WTC11 (cell line): ENCODE measurements at regions not wholly inside any gene's neighbourhood (a gene's known extent, or its start where the extent isn't known, plus 50 kb on each side); places are given as distances from the start of the nearest gene placed in this dataset.

Experiments used
- ATAC-seq: fragments of 200-7000 bp; cut with Tn5 transposase; 2 replicates; pipeline ENCODE4 v1.10.0; 2021; ENCODE audit warnings: mild to moderate bottlenecking, moderate library complexity
- CTCF ChIA-PET: fragments of 300-600 bp; sonication (Branson Sonifier 250); formaldehyde crosslinking; loops from one replicate; lab custom pipeline; 2021; ENCODE audit warnings: antibody characterized with exemption; lab: Charles Lee
- POLR2A ChIA-PET: fragments of 350-600 bp; sonication (Branson Sonifier 250); formaldehyde crosslinking; loops from one replicate; lab custom pipeline; 2021; ENCODE audit warnings: antibody characterized with exemption; lab: Charles Lee
- DNase-seq: peaks from one replicate; pipeline ENCODE4 v3.0.0; 2021; ENCODE audit warnings: low spot score
- H3K27ac Mint-ChIP-seq: 2 replicates; pipeline ENCODE4 v1.8.0; 2021; ENCODE audit warnings: mixed read lengths
- H3K27me3 Mint-ChIP-seq: 2 replicates; pipeline ENCODE4 v1.8.0; 2021; ENCODE audit warnings: low read depth, mild to moderate bottlenecking, moderate library complexity, mixed read lengths
- H3K36me3 Mint-ChIP-seq: 2 replicates; pipeline ENCODE4 v1.8.0; 2021; ENCODE audit warnings: mixed read lengths
- H3K4me1 Mint-ChIP-seq: 2 replicates; pipeline ENCODE4 v1.8.0; 2022; ENCODE audit warnings: mixed read lengths
- H3K4me3 Mint-ChIP-seq: 2 replicates; pipeline ENCODE4 v1.8.0; 2021; ENCODE audit warnings: mild to moderate bottlenecking, moderate library complexity, mixed read lengths
- H3K9me3 Mint-ChIP-seq: 2 replicates; pipeline ENCODE4 v1.8.0; 2021; ENCODE audit warnings: mixed read lengths
- ATF3 ChIP-seq: sonication (generic); formaldehyde crosslinking; conservative IDR thresholded peaks from 2 replicates; pipeline ENCODE4 v1.8.1; 2022; ENCODE audit warnings: mild to moderate bottlenecking, missing genetic modification reagents
- ELF4 ChIP-seq: sonication (generic); formaldehyde crosslinking; IDR thresholded peaks from 2 replicates; pipeline ENCODE4 v1.8.1; 2022; ENCODE audit warnings: low read depth, mild to moderate bottlenecking, moderate library complexity, missing genetic modification reagents
- EMX1 ChIP-seq: fragments of 250-450 bp; sonication (Bioruptor Pico); IDR thresholded peaks from 2 replicates; pipeline ENCODE4 v1.8.0; 2021; ENCODE audit warnings: mild to moderate bottlenecking
- ETV6 ChIP-seq: sonication (generic); formaldehyde crosslinking; IDR thresholded peaks from 2 replicates; pipeline ENCODE4 v1.8.1; 2022; ENCODE audit warnings: mild to moderate bottlenecking, missing genetic modification reagents
- FOXK1 ChIP-seq: sonication (generic); formaldehyde crosslinking; IDR thresholded peaks from 2 replicates; pipeline ENCODE4 v1.8.0; 2022; ENCODE audit warnings: mild to moderate bottlenecking, moderate library complexity, missing genetic modification reagents
- IRF2 ChIP-seq: sonication (generic); formaldehyde crosslinking; IDR thresholded peaks from 2 replicates; pipeline ENCODE4 v1.8.0; 2022; ENCODE audit warnings: low read depth, missing genetic modification reagents, borderline replicate concordance
- NFATC4 ChIP-seq: fragments of 250-450 bp; sonication (Bioruptor Pico); IDR thresholded peaks from 2 replicates; pipeline ENCODE4 v1.9.0; 2021; ENCODE audit warnings: mild to moderate bottlenecking
- NFYB ChIP-seq: sonication (generic); formaldehyde crosslinking; conservative IDR thresholded peaks from 2 replicates; pipeline ENCODE4 v1.8.0; 2022; ENCODE audit warnings: low read depth, missing genetic modification reagents
- PRRX2 ChIP-seq: fragments of 250-450 bp; sonication (Bioruptor Pico); IDR thresholded peaks from 2 replicates; pipeline ENCODE4 v1.8.0; 2021; ENCODE audit warnings: mild to moderate bottlenecking
- TCF7 ChIP-seq: sonication (generic); formaldehyde crosslinking; IDR thresholded peaks from 2 replicates; pipeline ENCODE4 v1.8.0; 2022; ENCODE audit warnings: mild to moderate bottlenecking, low read depth, missing genetic modification reagents, moderate library complexity
- TEAD1 ChIP-seq: sonication (generic); formaldehyde crosslinking; IDR thresholded peaks from 2 replicates; pipeline ENCODE4 v1.8.0; 2022; ENCODE audit warnings: mild to moderate bottlenecking, missing genetic modification reagents
- USF2 ChIP-seq: sonication (generic); formaldehyde crosslinking; IDR thresholded peaks from 2 replicates; pipeline ENCODE4 v1.8.1; 2023; ENCODE audit warnings: mild to moderate bottlenecking, missing genetic modification reagents, moderate library complexity
- ZNF138 ChIP-seq: sonication (generic); formaldehyde crosslinking; conservative IDR thresholded peaks from 2 replicates; pipeline ENCODE4 v1.8.1; 2022; ENCODE audit warnings: mild to moderate bottlenecking, moderate library complexity, missing genetic modification reagents
- ZNF263 ChIP-seq: sonication (generic); formaldehyde crosslinking; IDR thresholded peaks from 2 replicates; pipeline ENCODE4 v1.8.1; 2022; ENCODE audit warnings: low read depth, mild to moderate bottlenecking, moderate library complexity, missing genetic modification reagents
- TF ChIP-seq, protein P1 (sequence below): sonication (generic); formaldehyde crosslinking; IDR thresholded peaks from 2 replicates; pipeline ENCODE4 v1.8.0; 2022; ENCODE audit warnings: mild to moderate bottlenecking, missing genetic modification reagents
- TF ChIP-seq, protein P2 (sequence below): fragments of 250-450 bp; sonication (Bioruptor Pico); IDR thresholded peaks from 2 replicates; pipeline ENCODE4 v1.9.0; 2021; ENCODE audit warnings: mild to moderate bottlenecking
- TF ChIP-seq, protein P3 (sequence below): fragments of 200-600 bp; IDR thresholded peaks from 2 replicates; pipeline ENCODE4 v1.8.0; 2022; ENCODE audit warnings: antibody characterized with exemption
- TF ChIP-seq, protein P4 (sequence below): fragments of 250-450 bp; sonication (Bioruptor Pico); IDR thresholded peaks from 2 replicates; pipeline ENCODE4 v2.1.2; 2022; ENCODE audit warnings: mild to moderate bottlenecking, moderate library complexity

GRCh38 chr12:131263626-131264025 is 309.9 kb downstream of the ADGRD1 start (continued):
- TF ChIP-seq, protein P1, sequence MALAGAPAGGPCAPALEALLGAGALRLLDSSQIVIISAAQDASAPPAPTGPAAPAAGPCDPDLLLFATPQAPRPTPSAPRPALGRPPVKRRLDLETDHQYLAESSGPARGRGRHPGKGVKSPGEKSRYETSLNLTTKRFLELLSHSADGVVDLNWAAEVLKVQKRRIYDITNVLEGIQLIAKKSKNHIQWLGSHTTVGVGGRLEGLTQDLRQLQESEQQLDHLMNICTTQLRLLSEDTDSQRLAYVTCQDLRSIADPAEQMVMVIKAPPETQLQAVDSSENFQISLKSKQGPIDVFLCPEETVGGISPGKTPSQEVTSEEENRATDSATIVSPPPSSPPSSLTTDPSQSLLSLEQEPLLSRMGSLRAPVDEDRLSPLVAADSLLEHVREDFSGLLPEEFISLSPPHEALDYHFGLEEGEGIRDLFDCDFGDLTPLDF (CRISPR knock-in tag), result no peak
- TF ChIP-seq IRF2 (CRISPR knock-in tag) (no peak), ATF3 (no peak), EMX1 (no peak), PRRX2 (CRISPR knock-in tag) (no peak), FOXK1 (no peak)
- TF ChIP-seq, protein P2, sequence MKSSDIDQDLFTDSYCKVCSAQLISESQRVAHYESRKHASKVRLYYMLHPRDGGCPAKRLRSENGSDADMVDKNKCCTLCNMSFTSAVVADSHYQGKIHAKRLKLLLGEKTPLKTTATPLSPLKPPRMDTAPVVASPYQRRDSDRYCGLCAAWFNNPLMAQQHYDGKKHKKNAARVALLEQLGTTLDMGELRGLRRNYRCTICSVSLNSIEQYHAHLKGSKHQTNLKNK, result no peak

DNA sequence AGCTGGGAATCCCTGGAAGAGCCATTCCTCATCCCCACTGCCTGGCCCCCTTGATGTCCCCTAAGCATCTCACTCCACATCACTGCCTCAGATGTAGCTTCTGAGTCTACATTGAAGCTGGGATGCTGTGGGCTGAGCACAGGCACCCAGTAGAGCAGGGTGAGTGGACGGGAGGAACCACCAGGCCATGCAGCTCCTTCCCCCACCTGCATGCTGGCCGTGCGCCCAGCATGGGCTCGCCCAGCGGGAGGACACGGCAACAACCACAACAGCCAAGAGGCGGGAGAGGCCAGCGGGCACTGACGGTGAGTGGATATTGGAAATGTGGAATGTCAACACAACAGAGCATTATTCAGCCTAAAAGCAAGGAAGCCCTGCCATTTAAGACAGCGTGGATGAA is 310.9 kb downstream of the ADGRD1 start:
- DNase-seq (no peak), ATAC-seq (no peak)
- H3K27ac Mint-ChIP-seq, result no peak overlapping the region
- no peaks in the 10 kb centered on the region for H3K4me1 Mint-ChIP-seq
- ChIA-PET CTCF (no interaction called here), POLR2A (no interaction called here)
- no peak overlapping the region for H3K4me3 Mint-ChIP-seq
- no peaks in the 10 kb centered on the region for H3K36me3 Mint-ChIP-seq
- TF ChIP-seq ELF4 (CRISPR knock-in tag), result no peak
- TF ChIP-seq, protein P1 (CRISPR knock-in tag), result no peak
- no peak for TF ChIP-seq TEAD1
- peaks cover 2% of the 10 kb centered on the region for H3K27me3 Mint-ChIP-seq
- no peaks in the 10 kb centered on the region for H3K9me3 Mint-ChIP-seq

GRCh38 chr12:131266591-131267467 is 313.1 kb downstream of the ADGRD1 start:
- ChIA-PET CTCF (interaction anchor here (1.3 to 1.4 kb wide), 2 partner anchors 107 to 135 kb away, joined by 3 read pairs; no protein-coding TSS in a partner anchor), POLR2A (no interaction called here)
- DNase-seq, result no peak
- Mint-ChIP-seq H3K4me3 (no peak overlapping the region), H3K36me3 (no peaks in the 10 kb centered on the region), H3K9me3 (no peaks in the 10 kb centered on the region), H3K4me1 (no peaks in the 10 kb centered on the region)
- no peak for ATAC-seq
- TF ChIP-seq NFATC4 (CRISPR knock-in tag) (no peak), ZNF138 (CRISPR knock-in tag) (no peak), ZNF263 (CRISPR knock-in tag) (no peak), USF2 (CRISPR knock-in tag) (no peak), ATF3 (no peak), ETV6 (no peak), NFYB (CRISPR knock-in tag) (no peak), TCF7 (CRISPR knock-in tag) (no peak)
- TF ChIP-seq, protein P3, sequence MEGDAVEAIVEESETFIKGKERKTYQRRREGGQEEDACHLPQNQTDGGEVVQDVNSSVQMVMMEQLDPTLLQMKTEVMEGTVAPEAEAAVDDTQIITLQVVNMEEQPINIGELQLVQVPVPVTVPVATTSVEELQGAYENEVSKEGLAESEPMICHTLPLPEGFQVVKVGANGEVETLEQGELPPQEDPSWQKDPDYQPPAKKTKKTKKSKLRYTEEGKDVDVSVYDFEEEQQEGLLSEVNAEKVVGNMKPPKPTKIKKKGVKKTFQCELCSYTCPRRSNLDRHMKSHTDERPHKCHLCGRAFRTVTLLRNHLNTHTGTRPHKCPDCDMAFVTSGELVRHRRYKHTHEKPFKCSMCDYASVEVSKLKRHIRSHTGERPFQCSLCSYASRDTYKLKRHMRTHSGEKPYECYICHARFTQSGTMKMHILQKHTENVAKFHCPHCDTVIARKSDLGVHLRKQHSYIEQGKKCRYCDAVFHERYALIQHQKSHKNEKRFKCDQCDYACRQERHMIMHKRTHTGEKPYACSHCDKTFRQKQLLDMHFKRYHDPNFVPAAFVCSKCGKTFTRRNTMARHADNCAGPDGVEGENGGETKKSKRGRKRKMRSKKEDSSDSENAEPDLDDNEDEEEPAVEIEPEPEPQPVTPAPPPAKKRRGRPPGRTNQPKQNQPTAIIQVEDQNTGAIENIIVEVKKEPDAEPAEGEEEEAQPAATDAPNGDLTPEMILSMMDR, result no peak
- TF ChIP-seq, protein P4, sequence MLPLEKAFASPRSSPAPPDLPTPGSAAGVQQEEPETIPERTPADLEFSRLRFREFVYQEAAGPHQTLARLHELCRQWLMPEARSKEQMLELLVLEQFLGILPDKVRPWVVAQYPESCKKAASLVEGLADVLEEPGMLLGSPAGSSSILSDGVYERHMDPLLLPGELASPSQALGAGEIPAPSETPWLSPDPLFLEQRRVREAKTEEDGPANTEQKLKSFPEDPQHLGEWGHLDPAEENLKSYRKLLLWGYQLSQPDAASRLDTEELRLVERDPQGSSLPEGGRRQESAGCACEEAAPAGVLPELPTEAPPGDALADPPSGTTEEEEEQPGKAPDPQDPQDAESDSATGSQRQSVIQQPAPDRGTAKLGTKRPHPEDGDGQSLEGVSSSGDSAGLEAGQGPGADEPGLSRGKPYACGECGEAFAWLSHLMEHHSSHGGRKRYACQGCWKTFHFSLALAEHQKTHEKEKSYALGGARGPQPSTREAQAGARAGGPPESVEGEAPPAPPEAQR, result no peak
- TF ChIP-seq, all 79 proteins: peak for 0
- no peak overlapping the region for H3K27ac Mint-ChIP-seq
- peaks cover 2% of the 10 kb centered on the region for H3K27me3 Mint-ChIP-seq
